Thyroid gland (tissue), 4 donors: ENCODE measurements at regions not wholly inside any gene's neighbourhood (a gene's known extent, or its start where the extent isn't known, plus 50 kb on each side); places are given as distances from the start of the nearest gene placed in this dataset.

Source experiments
- CTCF ChIP-seq, 6 experiments: fragments of 200-600 bp in 3 of 6; fragments of 450-650 bp in 3 of 6; sonication (generic) in 3 of 6; IDR thresholded peaks; one replicate each; pipeline ENCODE4 v1.5.1; 2016 to 2019; ENCODE audit warnings: antibody characterized with exemption in 6 of 6, mild to moderate bottlenecking in 2 of 6, inconsistent platforms in 1 of 6, moderate library complexity in 1 of 6
- POLR2A ChIP-seq, 2 donors: fragments of 450-650 bp; IDR thresholded peaks; one replicate each; pipeline ENCODE4 v1.6.1; 2017; ENCODE audit warnings: antibody characterized with exemption in 2 of 2, mild to moderate bottlenecking in 2 of 2, moderate library complexity in 1 of 2

GRCh38 chr10:20606985-20607384, 290.1 kb downstream of the NEBL start:
- TF ChIP-seq CTCF (IDR thresholded peaks at IDR 0.05) (no peak), POLR2A (IDR thresholded peaks at IDR 0.05) (no peak)
